ENCODE measurements at regions not wholly inside any gene's neighbourhood (a gene's known extent, or its start where the extent isn't known, plus 50 kb on each side); places are given as distances from the start of the nearest gene placed in this dataset.

GRCh38 chr14:25685004-25685403, 635.1 kb upstream of the STXBP6 start:
- TF ChIP-seq POLR2A (IDR thresholded peaks at IDR 0.05; ENCODE audit: low read depth, low read length) (no peak), TAF1 (IDR thresholded peaks at IDR 0.05; ENCODE audit: borderline replicate concordance, low read depth, low read length) (no peak), POLR2AphosphoS5 (IDR thresholded peaks at IDR 0.05; ENCODE audit: low read depth, low read length) (no peak)

Data from GM12892 (cell line).